Epithelial cell of proximal tubule (primary cell): ENCODE measurements at regions not wholly inside any gene's neighbourhood (a gene's known extent, or its start where the extent isn't known, plus 50 kb on each side); places are given as distances from the start of the nearest gene placed in this dataset.

Source experiments
- DNase-seq: peaks from one replicate; pipeline ENCODE4 v3.0.0-alpha.2; 2011; ENCODE audit warnings: low read depth
- H3K4me3 ChIP-seq: 2 replicates; pipeline ENCODE4 v1.5.1; 2011; ENCODE audit warnings: low read depth, mild to moderate bottlenecking, low read length
- TF ChIP-seq, protein P1 (sequence below): conservative IDR thresholded peaks from 2 replicates; pipeline ENCODE4 v1.5.1; 2012; ENCODE audit warnings: low read depth, mild to moderate bottlenecking, low read length

DNA sequence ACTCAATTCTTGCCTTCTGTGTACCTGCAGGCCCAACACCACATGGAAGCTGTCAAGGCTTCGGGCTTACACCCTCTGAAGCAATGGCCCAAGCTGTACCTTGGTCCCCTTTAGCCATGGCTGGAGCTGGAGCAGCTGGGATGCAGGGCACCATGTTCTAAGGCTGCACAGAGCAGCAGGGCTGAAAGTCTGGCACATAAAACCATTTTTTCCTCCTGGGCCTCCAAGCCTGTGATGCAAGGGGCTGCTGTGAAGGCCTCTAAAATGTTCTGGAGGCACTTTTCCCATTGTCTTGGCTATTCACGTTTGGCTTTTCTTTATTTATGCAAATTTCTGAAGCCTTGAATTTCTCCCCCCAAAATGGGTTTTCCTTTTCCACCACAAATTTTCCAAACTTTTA, 102.1 kb upstream of the SLC5A12 start:
- TF ChIP-seq, protein P1, sequence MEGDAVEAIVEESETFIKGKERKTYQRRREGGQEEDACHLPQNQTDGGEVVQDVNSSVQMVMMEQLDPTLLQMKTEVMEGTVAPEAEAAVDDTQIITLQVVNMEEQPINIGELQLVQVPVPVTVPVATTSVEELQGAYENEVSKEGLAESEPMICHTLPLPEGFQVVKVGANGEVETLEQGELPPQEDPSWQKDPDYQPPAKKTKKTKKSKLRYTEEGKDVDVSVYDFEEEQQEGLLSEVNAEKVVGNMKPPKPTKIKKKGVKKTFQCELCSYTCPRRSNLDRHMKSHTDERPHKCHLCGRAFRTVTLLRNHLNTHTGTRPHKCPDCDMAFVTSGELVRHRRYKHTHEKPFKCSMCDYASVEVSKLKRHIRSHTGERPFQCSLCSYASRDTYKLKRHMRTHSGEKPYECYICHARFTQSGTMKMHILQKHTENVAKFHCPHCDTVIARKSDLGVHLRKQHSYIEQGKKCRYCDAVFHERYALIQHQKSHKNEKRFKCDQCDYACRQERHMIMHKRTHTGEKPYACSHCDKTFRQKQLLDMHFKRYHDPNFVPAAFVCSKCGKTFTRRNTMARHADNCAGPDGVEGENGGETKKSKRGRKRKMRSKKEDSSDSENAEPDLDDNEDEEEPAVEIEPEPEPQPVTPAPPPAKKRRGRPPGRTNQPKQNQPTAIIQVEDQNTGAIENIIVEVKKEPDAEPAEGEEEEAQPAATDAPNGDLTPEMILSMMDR: no peak
- no peak overlapping the region for H3K4me3 ChIP-seq
- DNase-seq: no peak

DNA sequence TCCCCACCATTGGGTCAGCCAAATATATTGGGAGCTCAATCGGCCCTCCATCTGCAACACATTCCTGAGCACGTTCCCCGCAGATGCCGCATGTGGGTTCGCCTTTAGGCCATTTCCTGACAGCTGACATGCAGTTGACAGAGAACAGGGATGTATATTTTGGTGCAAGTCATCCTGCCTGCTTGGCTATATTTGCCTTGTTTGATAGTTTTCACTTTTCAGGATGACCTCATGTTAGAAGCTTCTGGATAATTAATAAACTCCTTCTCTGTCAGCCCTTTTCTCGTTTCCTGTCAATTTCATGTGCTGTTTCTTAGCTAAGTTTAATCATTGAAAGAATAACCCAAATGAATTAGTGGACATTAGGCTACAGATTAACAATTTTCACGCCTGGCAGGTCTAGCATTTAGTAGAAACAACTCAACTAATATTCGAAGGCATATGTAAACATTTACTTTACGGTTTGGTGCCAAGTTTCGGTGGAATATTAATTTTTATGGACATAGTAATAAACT, 105.8 kb upstream of the SLC5A12 start:
- TF ChIP-seq, protein P1: no peak
- DNase-seq: peak; percentile 77
- H3K4me3 ChIP-seq: no peak overlapping the region

DNA sequence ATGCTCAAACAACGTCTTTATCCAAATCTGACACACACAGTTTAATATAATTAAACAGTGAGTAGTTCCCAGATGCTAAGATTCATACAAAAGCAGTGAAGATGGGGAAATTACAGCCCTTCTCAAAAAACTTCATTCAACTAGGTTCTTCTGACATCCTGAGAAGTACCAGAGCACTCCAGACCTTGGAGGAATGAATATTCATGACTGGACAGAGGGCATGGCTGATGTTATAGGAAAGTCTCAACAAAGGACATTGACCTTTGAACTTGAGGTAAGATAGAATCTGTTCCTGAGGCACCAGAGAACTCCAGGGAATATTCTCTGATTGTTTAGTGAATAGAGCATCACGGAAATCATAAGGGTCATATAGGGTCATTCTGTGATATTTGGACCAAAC, 106.4 kb upstream of the SLC5A12 start:
- DNase-seq: no peak
- H3K4me3 ChIP-seq: no peak overlapping the region
- TF ChIP-seq, protein P1: no peak

DNA sequence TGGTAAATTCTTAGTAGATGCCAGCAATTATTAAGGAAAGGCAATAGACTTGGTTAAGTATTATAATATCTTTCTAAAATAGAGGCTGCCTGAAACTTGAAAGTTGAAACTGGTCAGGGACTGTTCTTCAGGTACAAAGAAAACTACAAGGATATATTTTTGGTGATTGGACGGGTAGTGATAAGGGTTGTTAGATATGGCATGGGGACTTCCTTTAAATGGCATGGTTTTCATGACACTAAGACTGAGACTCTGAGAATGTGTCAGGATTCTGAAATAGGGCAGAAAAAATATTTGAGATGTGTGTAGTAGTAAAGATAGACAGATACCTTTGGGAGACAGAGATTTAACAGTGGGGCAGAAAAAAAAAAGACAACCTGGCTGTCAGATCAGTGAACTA, 108.4 kb upstream of the SLC5A12 start:
- H3K4me3 ChIP-seq: no peak overlapping the region
- TF ChIP-seq, protein P1: no peak
- DNase-seq: no peak

DNA sequence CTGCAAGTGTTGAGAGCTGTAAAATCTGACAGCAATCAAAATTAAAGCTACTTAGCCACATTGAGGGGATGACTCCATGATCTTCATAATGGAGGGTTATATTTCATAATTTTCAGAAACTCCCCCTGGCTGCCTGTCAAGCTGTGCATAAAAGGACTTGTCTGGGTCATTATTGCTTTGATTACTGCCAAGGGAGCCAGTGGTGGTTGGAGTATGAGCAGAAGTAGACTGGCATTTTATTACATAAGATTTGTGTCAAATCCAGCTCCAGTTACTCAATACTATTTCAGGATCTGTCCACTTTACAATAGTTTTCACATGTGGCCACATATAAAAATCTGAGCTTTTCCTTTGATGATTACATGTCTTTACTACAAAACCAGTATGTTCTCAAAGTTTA, 108.9 kb upstream of the SLC5A12 start:
- no peak for DNase-seq
- no peak overlapping the region for H3K4me3 ChIP-seq
- TF ChIP-seq, protein P1: no peak

DNA sequence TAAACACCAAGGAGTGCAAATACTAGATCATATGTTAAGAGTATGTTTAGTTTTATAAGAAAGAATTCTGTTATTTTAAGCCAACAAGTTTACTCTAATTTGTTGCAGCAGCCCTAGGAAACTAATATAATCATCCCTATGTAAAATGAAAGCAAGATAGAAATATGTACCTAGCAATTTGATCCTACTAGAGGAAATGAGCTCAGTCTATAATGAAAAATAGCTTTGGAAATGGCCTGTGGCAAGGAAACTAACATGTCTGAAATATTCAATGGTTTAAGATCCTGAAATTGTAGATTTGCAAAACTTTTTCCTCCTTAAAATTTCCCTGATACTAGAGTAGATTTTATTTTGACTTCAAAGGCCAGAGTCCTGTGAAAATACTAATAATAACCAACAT, 112.7 kb upstream of the SLC5A12 start:
- no peak overlapping the region for H3K4me3 ChIP-seq
- no peak for DNase-seq
- TF ChIP-seq, protein P1: no peak

DNA sequence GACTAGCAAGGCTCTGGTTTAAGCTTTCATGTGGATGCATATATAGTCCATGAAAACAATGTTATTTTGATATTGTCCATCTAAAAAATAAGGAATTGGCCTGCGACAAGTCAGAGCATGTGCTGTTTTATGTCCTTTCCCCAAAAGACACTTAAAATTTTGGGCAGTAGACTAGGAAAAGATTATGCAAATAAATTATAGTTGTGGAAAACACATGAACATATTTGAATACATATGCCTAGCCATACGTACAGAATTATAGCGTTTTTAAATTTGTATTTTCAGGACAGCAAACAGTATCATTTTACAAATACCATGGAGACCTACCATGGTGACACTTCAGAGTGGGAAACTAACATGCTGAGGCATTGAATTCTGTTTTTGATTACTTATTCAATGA, 113.8 kb upstream of the SLC5A12 start:
- DNase-seq: no peak
- H3K4me3 ChIP-seq: no peak overlapping the region
- TF ChIP-seq, protein P1: no peak
